Stomach smooth muscle (tissue), 2 donors: ENCODE measurements at regions not wholly inside any gene's neighbourhood (a gene's known extent, or its start where the extent isn't known, plus 50 kb on each side); places are given as distances from the start of the nearest gene placed in this dataset.

Experiments
- H3K27ac ChIP-seq: one replicate; pipeline ENCODE4 v1.7.0; 2013; ENCODE audit warnings: mild to moderate bottlenecking, low read length, inconsistent platforms
- H3K27me3 ChIP-seq, 2 donors: one replicate each; pipeline ENCODE4 v1.7.0; 2013; ENCODE audit warnings: low read length in 2 of 2; ENCODE audit not compliant: insufficient read depth in 2 of 2, control insufficient read depth in 1 of 2
- H3K36me3 ChIP-seq, 2 donors: one replicate each; pipeline ENCODE4 v1.7.0; 2013; ENCODE audit warnings: low read length in 2 of 2; ENCODE audit not compliant: control insufficient read depth in 2 of 2, insufficient read depth in 2 of 2
- H3K4me1 ChIP-seq: one replicate; pipeline ENCODE4 v1.7.0; 2013; ENCODE audit warnings: low read length; ENCODE audit not compliant: control insufficient read depth, insufficient read depth
- H3K4me3 ChIP-seq, 2 donors: one replicate each; pipeline ENCODE4 v1.7.0; 2013; ENCODE audit warnings: low read length in 2 of 2
- H3K9ac ChIP-seq, 2 donors: one replicate each; pipeline ENCODE4 v1.7.0; 2013; ENCODE audit warnings: low read length in 2 of 2, mild to moderate bottlenecking in 1 of 2
- H3K9me3 ChIP-seq, 2 donors: one replicate each; pipeline ENCODE4 v1.7.0; 2013; ENCODE audit warnings: low read length in 2 of 2; ENCODE audit not compliant: control insufficient read depth in 2 of 2
- donor health status: healthy.
- donor health status: Pancreatic carcinoma.

GRCh38 chr7:15801041-15801440 lies 114.6 kb upstream of the MEOX2 start:
- Histone ChIP-seq H3K9me3 (no peaks in the 10 kb centered on the region), H3K27ac (no peak overlapping the region), H3K4me3 (no peak overlapping the region), H3K4me1 (no peaks in the 10 kb centered on the region), H3K36me3 (no peaks in the 10 kb centered on the region), H3K27me3 (no peaks in the 10 kb centered on the region), H3K9ac (no peak overlapping the region)

- Histone ChIP-seq H3K4me1 (no peaks in the 10 kb centered on the region), H3K4me3 (no peak overlapping the region), H3K27ac (no peak overlapping the region), H3K9ac (no peak overlapping the region), H3K36me3 (no peaks in the 10 kb centered on the region), H3K9me3 (no peaks in the 10 kb centered on the region), H3K27me3 (no peaks in the 10 kb centered on the region)
Observed at GRCh38 chr7:15798081-15798480, 111.6 kb upstream of the MEOX2 start.

GRCh38 chr7:15795393-15795792 lies 108.9 kb upstream of the MEOX2 start:
- Histone ChIP-seq H3K4me1 (no peaks in the 10 kb centered on the region), H3K27ac (no peak overlapping the region), H3K9me3 (no peaks in the 10 kb centered on the region), H3K27me3 (no peaks in the 10 kb centered on the region), H3K36me3 (no peaks in the 10 kb centered on the region), H3K4me3 (no peak overlapping the region), H3K9ac (no peak overlapping the region)

GRCh38 chr7:15794801-15795200 lies 108.3 kb upstream of the MEOX2 start:
- H3K27ac ChIP-seq: no peak overlapping the region
- no peak overlapping the region for H3K9ac ChIP-seq
- H3K36me3 ChIP-seq: no peaks in the 10 kb centered on the region
- H3K27me3 ChIP-seq: no peaks in the 10 kb centered on the region
- no peaks in the 10 kb centered on the region for H3K9me3 ChIP-seq
- H3K4me1 ChIP-seq: no peaks in the 10 kb centered on the region
- H3K4me3 ChIP-seq: no peak overlapping the region

- Histone ChIP-seq H3K36me3 (no peaks in the 10 kb centered on the region), H3K9me3 (no peaks in the 10 kb centered on the region), H3K9ac (no peak overlapping the region), H3K27me3 (no peaks in the 10 kb centered on the region), H3K4me3 (no peak overlapping the region), H3K4me1 (peaks cover 3% of the 10 kb centered on the region), H3K27ac (no peak overlapping the region)
Observed at GRCh38 chr7:15784694-15785030, 98.2 kb upstream of the MEOX2 start.

GRCh38 chr7:15783987-15784693 lies 97.7 kb upstream of the MEOX2 start:
- Histone ChIP-seq H3K4me1 (peaks cover 3% of the 10 kb centered on the region), H3K36me3 (no peaks in the 10 kb centered on the region), H3K27me3 (no peaks in the 10 kb centered on the region), H3K9ac (no peak overlapping the region), H3K9me3 (no peaks in the 10 kb centered on the region), H3K27ac (no peak overlapping the region), H3K4me3 (no peak overlapping the region)

GRCh38 chr7:15782656-15783055 lies 96.2 kb upstream of the MEOX2 start:
- Histone ChIP-seq H3K27ac (no peak overlapping the region), H3K4me3 (no peak overlapping the region), H3K9ac (no peak overlapping the region), H3K4me1 (peaks cover 3% of the 10 kb centered on the region), H3K27me3 (no peaks in the 10 kb centered on the region), H3K36me3 (no peaks in the 10 kb centered on the region), H3K9me3 (no peaks in the 10 kb centered on the region)

GRCh38 chr7:15781944-15782343 lies 95.5 kb upstream of the MEOX2 start:
- H3K4me1 ChIP-seq: peaks cover 3% of the 10 kb centered on the region
- no peaks in the 10 kb centered on the region for H3K9me3 ChIP-seq
- H3K27ac ChIP-seq: no peak overlapping the region
- H3K4me3 ChIP-seq: no peak overlapping the region
- H3K27me3 ChIP-seq: no peaks in the 10 kb centered on the region
- no peaks in the 10 kb centered on the region for H3K36me3 ChIP-seq
- no peak overlapping the region for H3K9ac ChIP-seq

- H3K4me3 ChIP-seq: no peak overlapping the region
- no peaks in the 10 kb centered on the region for H3K27me3 ChIP-seq
- no peaks in the 10 kb centered on the region for H3K36me3 ChIP-seq
- H3K9me3 ChIP-seq: no peaks in the 10 kb centered on the region
- no peak overlapping the region for H3K27ac ChIP-seq
- no peak overlapping the region for H3K9ac ChIP-seq
- peaks cover 3% of the 10 kb centered on the region for H3K4me1 ChIP-seq
Observed at GRCh38 chr7:15780271-15780670, 93.8 kb upstream of the MEOX2 start.

GRCh38 chr7:15778191-15778590 lies 91.7 kb upstream of the MEOX2 start:
- Histone ChIP-seq H3K9me3 (no peaks in the 10 kb centered on the region), H3K27me3 (no peaks in the 10 kb centered on the region), H3K9ac (no peak overlapping the region), H3K36me3 (no peaks in the 10 kb centered on the region), H3K4me3 (no peak overlapping the region), H3K27ac (no peak overlapping the region), H3K4me1 (peaks cover 3% of the 10 kb centered on the region)

GRCh38 chr7:15765753-15766152 lies 79.3 kb upstream of the MEOX2 start:
- Histone ChIP-seq H3K9ac (no peak overlapping the region), H3K27ac (no peak overlapping the region), H3K4me1 (no peaks in the 10 kb centered on the region), H3K27me3 (no peaks in the 10 kb centered on the region), H3K4me3 (no peak overlapping the region), H3K36me3 (no peaks in the 10 kb centered on the region), H3K9me3 (peaks cover 0 to 5% of the 10 kb centered on the region in 2 donors)
